ENCODE measurements at regions not wholly inside any gene's neighbourhood (a gene's known extent, or its start where the extent isn't known, plus 50 kb on each side); places are given as distances from the start of the nearest gene placed in this dataset.

GRCh38 chr9:129338724-129339430 lies 160.8 kb upstream of the IER5L start:
- Histone ChIP-seq H4K91ac (ENCODE audit: low read length) (peak overlapping the region; percentile 67), H3K79me1 (replicated peaks; ENCODE audit: low read length, poor library complexity, severe bottlenecking) (no peaks in the 10 kb centered on the region), H2AK5ac (ENCODE audit: low read length, severe bottlenecking) (peak overlapping the region; percentile 12), H2BK15ac (ENCODE audit: low read depth, poor library complexity, severe bottlenecking) (peak overlapping the region; percentile 92), H3K4me1 (ENCODE audit: control insufficient read depth, insufficient read depth, low read depth, low read length) (peaks cover 52% of the 10 kb centered on the region), H2BK12ac (ENCODE audit: low read length in 2 of 2) (peak overlapping the region; percentile 86 to 97), H3K18ac (ENCODE audit: low read depth in 1 of 2, low read length in 2 of 2) (peak overlapping the region; percentile 95 to 96), H3K36me3 (ENCODE audit: control insufficient read depth in 1 of 2, insufficient read depth in 2 of 2, low read depth in 1 of 2, low read length in 2 of 2) (peaks cover 0 to 5% of the 10 kb centered on the region in 2 experiments), H3K4me3 (ENCODE audit: insufficient read depth in 1 of 2, low read depth in 1 of 2, low read length in 2 of 2) (no peak overlapping the region), H3K27me3 (ENCODE audit: control insufficient read depth in 1 of 2, insufficient read depth in 1 of 2, low read length in 2 of 2) (no peaks in the 10 kb centered on the region), H3K4ac (ENCODE audit: low read depth in 1 of 2, low read length in 2 of 2) (peak overlapping the region; percentile 96 to 97), H3K27ac (ENCODE audit: low read length, poor library complexity, severe bottlenecking) (no peak overlapping the region), H3K23ac (ENCODE audit: low read length in 2 of 2) (no peak overlapping the region), H4K8ac (ENCODE audit: low read length) (peak overlapping the region; percentile 89), H3K4me2 (ENCODE audit: low read length, poor library complexity, severe bottlenecking) (no peak overlapping the region), H2BK5ac (ENCODE audit: low read depth, low read length, poor library complexity, severe bottlenecking) (no peak overlapping the region), H2AFZ (ENCODE audit: low read depth, low read length) (peak overlapping the region; percentile 20), H3K9me3 (ENCODE audit: control insufficient read depth, low read length) (no peaks in the 10 kb centered on the region), H3K14ac (ENCODE audit: low read length in 2 of 2) (peak overlapping the region in 1 of 2 experiments; percentile 97), H2BK120ac (ENCODE audit: low read depth, low read length) (peak overlapping the region; percentile 87), H3K9ac (ENCODE audit: low read length) (peak overlapping the region; percentile 15)
- WGBS: 63% methylated on average over 19 of the region's 19 CpGs
- peak; percentile 94 for DNase-seq

- WGBS: 78% methylated on average over 26 of the region's 27 CpGs
- Histone ChIP-seq H3K79me1 (replicated peaks; ENCODE audit: low read length, poor library complexity, severe bottlenecking) (no peaks in the 10 kb centered on the region), H3K27ac (ENCODE audit: low read length, poor library complexity, severe bottlenecking) (no peak overlapping the region), H3K9ac (ENCODE audit: low read length) (peak overlapping the region; percentile 82), H3K18ac (ENCODE audit: low read depth in 1 of 2, low read length in 2 of 2) (peak overlapping the region; percentile 49 to 96), H3K9me3 (ENCODE audit: control insufficient read depth, low read length) (no peaks in the 10 kb centered on the region), H2AFZ (ENCODE audit: low read depth, low read length) (no peak overlapping the region), H2BK15ac (ENCODE audit: low read depth, poor library complexity, severe bottlenecking) (peak overlapping the region; percentile 30), H2AK5ac (ENCODE audit: low read length, severe bottlenecking) (peak overlapping the region; percentile 32), H3K14ac (ENCODE audit: low read length in 2 of 2) (peak overlapping the region in 1 of 2 experiments; percentile 93), H3K23ac (ENCODE audit: low read length in 2 of 2) (no peak overlapping the region), H3K36me3 (ENCODE audit: control insufficient read depth in 1 of 2, insufficient read depth in 2 of 2, low read depth in 1 of 2, low read length in 2 of 2) (peaks cover 0 to 5% of the 10 kb centered on the region in 2 experiments), H2BK120ac (ENCODE audit: low read depth, low read length) (peak overlapping the region; percentile 88), H3K4me2 (ENCODE audit: low read length, poor library complexity, severe bottlenecking) (peak overlapping the region; percentile 68), H2BK5ac (ENCODE audit: low read depth, low read length, poor library complexity, severe bottlenecking) (no peak overlapping the region), H3K4me3 (ENCODE audit: insufficient read depth in 1 of 2, low read depth in 1 of 2, low read length in 2 of 2) (peak overlapping the region in 1 of 2 experiments; percentile 66), H3K4me1 (ENCODE audit: control insufficient read depth, insufficient read depth, low read depth, low read length) (peaks cover 53% of the 10 kb centered on the region), H4K8ac (ENCODE audit: low read length) (peak overlapping the region; percentile 47), H4K91ac (ENCODE audit: low read length) (peak overlapping the region; percentile 83), H3K27me3 (ENCODE audit: control insufficient read depth in 1 of 2, insufficient read depth in 1 of 2, low read length in 2 of 2) (no peaks in the 10 kb centered on the region), H3K4ac (ENCODE audit: low read depth in 1 of 2, low read length in 2 of 2) (peak overlapping the region; percentile 89 to 93), H2BK12ac (ENCODE audit: low read length in 2 of 2) (peak overlapping the region; percentile 87 to 100)
- DNase-seq: no peak
Measured at GRCh38 chr9:129337336-129338140, 159.5 kb upstream of the IER5L start.

GRCh38 chr9:129336601-129337331 lies 158.7 kb upstream of the IER5L start:
- 4% methylated on average over 55 of the region's 56 CpGs for WGBS

More at GRCh38 chr9:129336601-129337331, 158.7 kb upstream of the IER5L start:
- H2BK120ac ChIP-seq (ENCODE audit: low read depth, low read length): peak overlapping the region; percentile 88
- H3K27me3 ChIP-seq (ENCODE audit: control insufficient read depth in 1 of 2, insufficient read depth in 1 of 2, low read length in 2 of 2): no peaks in the 10 kb centered on the region
- peak overlapping the region; percentile 90 to 95 for H3K4ac ChIP-seq (ENCODE audit: low read depth in 1 of 2, low read length in 2 of 2)
- H4K91ac ChIP-seq (ENCODE audit: low read length): peak overlapping the region; percentile 89
- H3K9me3 ChIP-seq (ENCODE audit: control insufficient read depth, low read length): no peaks in the 10 kb centered on the region
- no peak overlapping the region for H2BK5ac ChIP-seq (ENCODE audit: low read depth, low read length, poor library complexity, severe bottlenecking)
- H3K18ac ChIP-seq (ENCODE audit: low read depth in 1 of 2, low read length in 2 of 2): peak overlapping the region; percentile 85 to 98
- H2AFZ ChIP-seq (ENCODE audit: low read depth, low read length): peak overlapping the region; percentile 46
- H3K9ac ChIP-seq (ENCODE audit: low read length): peak overlapping the region; percentile 82
- peaks cover 0 to 5% of the 10 kb centered on the region in 2 experiments for H3K36me3 ChIP-seq (ENCODE audit: control insufficient read depth in 1 of 2, insufficient read depth in 2 of 2, low read depth in 1 of 2, low read length in 2 of 2)
- no peak overlapping the region for H3K23ac ChIP-seq (ENCODE audit: low read length in 2 of 2)
- H2AK5ac ChIP-seq (ENCODE audit: low read length, severe bottlenecking): peak overlapping the region; percentile 37
- peaks cover 59% of the 10 kb centered on the region for H3K4me1 ChIP-seq (ENCODE audit: control insufficient read depth, insufficient read depth, low read depth, low read length)
- no peaks in the 10 kb centered on the region for H3K79me1 ChIP-seq (replicated peaks; ENCODE audit: low read length, poor library complexity, severe bottlenecking)
- peak overlapping the region; percentile 18 to 66 for H3K4me3 ChIP-seq (ENCODE audit: insufficient read depth in 1 of 2, low read depth in 1 of 2, low read length in 2 of 2)
- peak overlapping the region; percentile 98 for H2BK15ac ChIP-seq (ENCODE audit: low read depth, poor library complexity, severe bottlenecking)
- peak overlapping the region; percentile 87 to 98 for H2BK12ac ChIP-seq (ENCODE audit: low read length in 2 of 2)
- peak; percentile 70 for DNase-seq
- peak overlapping the region in 1 of 2 experiments; percentile 49 for H3K14ac ChIP-seq (ENCODE audit: low read length in 2 of 2)
- peak overlapping the region; percentile 68 for H3K4me2 ChIP-seq (ENCODE audit: low read length, poor library complexity, severe bottlenecking)
- H4K8ac ChIP-seq (ENCODE audit: low read length): peak overlapping the region; percentile 93
- H3K27ac ChIP-seq (ENCODE audit: low read length, poor library complexity, severe bottlenecking): peak overlapping the region; percentile 35

Measured in mesenchymal stem cell (in vitro differentiated cells and primary cell).